CD14-positive monocyte (primary cell): ENCODE measurements at regions not wholly inside any gene's neighbourhood (a gene's known extent, or its start where the extent isn't known, plus 50 kb on each side); places are given as distances from the start of the nearest gene placed in this dataset.

Source experiments
- DNase-seq, 3 donors: peaks; one replicate each; pipeline ENCODE4 v3.0.0-alpha.2; 2011 to 2022
- H2AFZ ChIP-seq: 2 replicates; pipeline ENCODE4 v1.6.0; 2012; ENCODE audit warnings: mild to moderate bottlenecking, low read depth, low read length, inconsistent platforms; ENCODE audit not compliant: insufficient read depth, poor library complexity, severe bottlenecking
- H3K27ac ChIP-seq, 2 donors: 1 replicate in 1 of 2; 2 replicates in 1 of 2; pipeline ENCODE4 v1.5.1; 2012 to 2013; ENCODE audit warnings: low read length in 2 of 2, control low read depth in 1 of 2, inconsistent platforms in 1 of 2, low read depth in 1 of 2, mild to moderate bottlenecking in 1 of 2
- H3K27me3 ChIP-seq, 2 donors: one replicate each; pipeline versions ENCODE4 v1.6.0 to v1.6.1; 2011 to 2013; ENCODE audit warnings: low read length in 2 of 2; ENCODE audit not compliant: control insufficient read depth in 2 of 2, insufficient read depth in 2 of 2
- H3K36me3 ChIP-seq, 2 donors: replicated peaks in 1 of 2; 1 replicate in 1 of 2; 2 replicates in 1 of 2; pipeline versions ENCODE4 v1.5.1 to v1.6.1; 2012 to 2013; ENCODE audit warnings: low read length in 2 of 2, control low read depth in 1 of 2, inconsistent platforms in 1 of 2, mild to moderate bottlenecking in 1 of 2; ENCODE audit not compliant: insufficient read depth in 2 of 2, control insufficient read depth in 1 of 2
- H3K4me1 ChIP-seq, 2 donors: 1 replicate in 1 of 2; 2 replicates in 1 of 2; pipeline versions ENCODE4 v1.5.1 to v1.6.1; 2012 to 2013; ENCODE audit warnings: low read length in 2 of 2, control low read depth in 1 of 2, inconsistent platforms in 1 of 2, mild to moderate bottlenecking in 1 of 2, moderate library complexity in 1 of 2; ENCODE audit not compliant: insufficient read depth in 2 of 2, control insufficient read depth in 1 of 2
- H3K4me2 ChIP-seq: replicated peaks from 2 replicates; pipeline ENCODE3; 2012; ENCODE audit warnings: low read length, moderate library complexity, mild to moderate bottlenecking; ENCODE audit not compliant: poor library complexity, severe bottlenecking; ENCODE audit errors: extremely low read depth
- H3K4me3 ChIP-seq, 3 experiments: fragments of 200-600 bp in 1 of 3; sonication (generic) in 1 of 3; replicated peaks in 1 of 3; 1 replicate in 2 of 3; 2 replicates in 1 of 3; pipeline ENCODE4 v1.5.1; 2011 to 2013; ENCODE audit warnings: low read length in 3 of 3, mild to moderate bottlenecking in 3 of 3, control low read depth in 2 of 3, low read depth in 2 of 3, inconsistent platforms in 1 of 3, moderate library complexity in 1 of 3
- H3K79me2 ChIP-seq: 2 replicates; pipeline ENCODE4 v1.6.0; 2012; ENCODE audit warnings: mild to moderate bottlenecking, control low read depth, inconsistent platforms, low read length, moderate library complexity; ENCODE audit not compliant: insufficient read depth
- H3K9ac ChIP-seq: 2 replicates; pipeline ENCODE4 v1.6.0; 2017; ENCODE audit warnings: low read length, mild to moderate bottlenecking; ENCODE audit not compliant: insufficient read depth, poor library complexity, severe bottlenecking
- H3K9me3 ChIP-seq, 2 donors: replicated peaks in 1 of 2; 1 replicate in 1 of 2; 2 replicates in 1 of 2; pipeline versions ENCODE4 v1.5.1 to v1.6.1; 2012 to 2013; ENCODE audit warnings: low read length in 2 of 2, control low read depth in 1 of 2; ENCODE audit not compliant: control insufficient read depth in 1 of 2, insufficient read depth in 1 of 2
- H4K20me1 ChIP-seq: 2 replicates; pipeline ENCODE4 v1.6.0; 2012; ENCODE audit warnings: mild to moderate bottlenecking, low read length, control low read depth, moderate library complexity; ENCODE audit not compliant: insufficient read depth
- H3K27ac Mint-ChIP-seq, 7 donors: one replicate each; pipeline ENCODE4 v1.8.0; 2020; ENCODE audit warnings: mild to moderate bottlenecking in 7 of 7, mixed read lengths in 7 of 7, moderate library complexity in 6 of 7, inconsistent platforms in 2 of 7
- H3K27me3 Mint-ChIP-seq, 3 donors: one replicate each; pipeline ENCODE4 v1.8.0; 2021 to 2022; ENCODE audit warnings: low read depth in 3 of 3, mild to moderate bottlenecking in 3 of 3, mixed read lengths in 3 of 3, moderate library complexity in 3 of 3, inconsistent platforms in 1 of 3
- H3K36me3 Mint-ChIP-seq, 2 donors: one replicate each; pipeline ENCODE4 v1.8.0; 2020; ENCODE audit warnings: mixed read lengths in 2 of 2, inconsistent platforms in 1 of 2, mild to moderate bottlenecking in 1 of 2
- H3K4me1 Mint-ChIP-seq: one replicate; pipeline ENCODE4 v1.8.0; 2020; ENCODE audit warnings: mild to moderate bottlenecking, mixed read lengths
- H3K4me3 Mint-ChIP-seq, 2 donors: one replicate each; pipeline ENCODE4 v1.8.0; 2020; ENCODE audit warnings: mild to moderate bottlenecking in 2 of 2, mixed read lengths in 2 of 2, moderate library complexity in 1 of 2
- H3K9me3 Mint-ChIP-seq, 7 donors: one replicate each; pipeline ENCODE4 v1.8.0; 2020 to 2022; ENCODE audit warnings: mixed read lengths in 7 of 7, mild to moderate bottlenecking in 6 of 7, moderate library complexity in 6 of 7, inconsistent platforms in 2 of 7
- CTCF ChIP-seq: fragments of 200-600 bp; IDR thresholded peaks from one replicate; pipeline ENCODE4 v1.8.0; 2022; ENCODE audit warnings: antibody characterized with exemption, mild to moderate bottlenecking
- WGBS: methylation state at CpG from one replicate; pipeline ENCODE4 v1.1.5; 2013; ENCODE audit warnings: missing lambda C conversion rate; ENCODE audit not compliant: insufficient coverage; 5-methylcytosine and 5-hydroxymethylcytosine counted together
- intact Hi-C, 2 donors: fragments of 100-400 bp; cut with micrococcal nuclease; formaldehyde crosslinking; loops; one replicate each; pipeline versions ENCODE4 v1.15.0 to v1.15.1; 2023

- H3K4me1 ChIP-seq = no peaks in the 10 kb centered on the region
- peaks cover 0 to 6% (median 4%) of the 10 kb centered on the region in 3 donors for H3K27me3 Mint-ChIP-seq
- H3K4me3 Mint-ChIP-seq = no peak overlapping the region
- intact Hi-C loops = no loop called here
- H3K79me2 ChIP-seq = no peaks in the 10 kb centered on the region
- no peak overlapping the region for H3K9ac ChIP-seq
- TF ChIP-seq CTCF = no peak
- peaks cover 0 to 8% (median 0%) of the 10 kb centered on the region in 7 donors for H3K9me3 Mint-ChIP-seq
- H3K36me3 Mint-ChIP-seq = no peaks in the 10 kb centered on the region
- H4K20me1 ChIP-seq = no peaks in the 10 kb centered on the region
- no peak overlapping the region for H3K27ac Mint-ChIP-seq
- no peak overlapping the region for H3K4me2 ChIP-seq
- H2AFZ ChIP-seq = no peak overlapping the region
- no peaks in the 10 kb centered on the region for H3K9me3 ChIP-seq
- no peak overlapping the region for H3K4me3 ChIP-seq
- WGBS = no CpG with 5 or more reads among the region's 2 CpGs
- H3K27ac ChIP-seq = no peak overlapping the region
- DNase-seq = no peak
- H3K36me3 ChIP-seq = no peaks in the 10 kb centered on the region
- H3K4me1 Mint-ChIP-seq = no peaks in the 10 kb centered on the region
- H3K27me3 ChIP-seq = no peaks in the 10 kb centered on the region
Measured at GRCh38 chr3:11950576-11950975, 53.6 kb upstream of the SYN2 start.

- Mint-ChIP-seq H3K4me1 (no peaks in the 10 kb centered on the region), H3K27ac (no peak overlapping the region), H3K27me3 (peaks cover 1 to 4% (median 4%) of the 10 kb centered on the region in 3 donors), H3K36me3 (no peaks in the 10 kb centered on the region), H3K9me3 (peaks cover 0 to 1% (median 0%) of the 10 kb centered on the region in 7 donors), H3K4me3 (no peak overlapping the region)
- Histone ChIP-seq H3K4me2 (no peak overlapping the region), H2AFZ (no peak overlapping the region), H3K79me2 (no peaks in the 10 kb centered on the region), H3K27ac (no peak overlapping the region), H3K9ac (no peak overlapping the region), H3K4me1 (no peaks in the 10 kb centered on the region), H3K36me3 (no peaks in the 10 kb centered on the region), H3K4me3 (no peak overlapping the region), H3K9me3 (no peaks in the 10 kb centered on the region), H4K20me1 (no peaks in the 10 kb centered on the region), H3K27me3 (no peaks in the 10 kb centered on the region)
- 98% methylated on average over 4 of the region's 4 CpGs for WGBS
- TF ChIP-seq CTCF = no peak
- DNase-seq = no peak
- intact Hi-C loops = no loop called here
Measured at GRCh38 chr3:11953350-11953749, 50.8 kb upstream of the SYN2 start.
